ENCODE measurements at regions not wholly inside any gene's neighbourhood (a gene's known extent, or its start where the extent isn't known, plus 50 kb on each side); places are given as distances from the start of the nearest gene placed in this dataset.
A peak's percentile ranks its signal among the peaks of the same experiment; 100 is the strongest.

GRCh38 chr5:124516567-124516966 lies 229.9 kb downstream of the ZNF608 start:
- no peak for TF ChIP-seq CTCF (IDR thresholded peaks at IDR 0.05; ENCODE audit: unreplicated experiment in 3 of 3)
- H3K4me3 Mint-ChIP-seq: no peak overlapping the region
- no peaks in the 10 kb centered on the region for H3K36me3 Mint-ChIP-seq (ENCODE audit: low read depth)
- H3K27ac Mint-ChIP-seq: peak overlapping the region in 1 of 3 experiments; percentile 48
- H3K4me1 Mint-ChIP-seq: peaks cover 47% of the 10 kb centered on the region
- no peaks in the 10 kb centered on the region for H3K27me3 Mint-ChIP-seq (ENCODE audit: low read depth)
- H3K9me3 Mint-ChIP-seq: no peaks in the 10 kb centered on the region

GRCh38 chr5:124515497-124516245 lies 230.8 kb downstream of the ZNF608 start:
- Mint-ChIP-seq H3K36me3 (ENCODE audit: low read depth) (no peaks in the 10 kb centered on the region), H3K4me1 (peaks cover 53% of the 10 kb centered on the region), H3K4me3 (no peak overlapping the region), H3K9me3 (no peaks in the 10 kb centered on the region), H3K27ac (peak overlapping the region in 1 of 3 experiments; percentile 63), H3K27me3 (ENCODE audit: low read depth) (no peaks in the 10 kb centered on the region)
- TF ChIP-seq CTCF (IDR thresholded peaks at IDR 0.05; ENCODE audit: unreplicated experiment in 3 of 3): no peak

- no peak for TF ChIP-seq CTCF (IDR thresholded peaks at IDR 0.05; ENCODE audit: unreplicated experiment in 3 of 3)
- H3K27ac Mint-ChIP-seq: peak overlapping the region in 1 of 3 experiments; percentile 63
- no peaks in the 10 kb centered on the region for H3K36me3 Mint-ChIP-seq (ENCODE audit: low read depth)
- H3K4me1 Mint-ChIP-seq: peaks cover 53% of the 10 kb centered on the region
- no peaks in the 10 kb centered on the region for H3K9me3 Mint-ChIP-seq
- H3K27me3 Mint-ChIP-seq (ENCODE audit: low read depth): no peaks in the 10 kb centered on the region
- H3K4me3 Mint-ChIP-seq: no peak overlapping the region
These were observed 231.5 kb downstream of the ZNF608 start for GRCh38 chr5:124514956-124515355.

GRCh38 chr5:124512952-124513632 lies 233.3 kb downstream of the ZNF608 start:
- Mint-ChIP-seq H3K36me3 (ENCODE audit: low read depth) (no peaks in the 10 kb centered on the region), H3K27ac (peak overlapping the region in 1 of 3 experiments; percentile 25), H3K9me3 (no peaks in the 10 kb centered on the region), H3K27me3 (ENCODE audit: low read depth) (no peaks in the 10 kb centered on the region), H3K4me3 (no peak overlapping the region), H3K4me1 (peaks cover 51% of the 10 kb centered on the region)
- no peak for TF ChIP-seq CTCF (IDR thresholded peaks at IDR 0.05; ENCODE audit: unreplicated experiment in 3 of 3)

- H3K9me3 Mint-ChIP-seq: no peaks in the 10 kb centered on the region
- H3K4me3 Mint-ChIP-seq: no peak overlapping the region
- H3K4me1 Mint-ChIP-seq: peaks cover 54% of the 10 kb centered on the region
- no peaks in the 10 kb centered on the region for H3K36me3 Mint-ChIP-seq (ENCODE audit: low read depth)
- TF ChIP-seq CTCF (IDR thresholded peaks at IDR 0.05; ENCODE audit: unreplicated experiment in 3 of 3): no peak
- H3K27me3 Mint-ChIP-seq (ENCODE audit: low read depth): no peaks in the 10 kb centered on the region
- H3K27ac Mint-ChIP-seq: peak overlapping the region in 1 of 3 experiments; percentile 25
These were observed 234.2 kb downstream of the ZNF608 start for GRCh38 chr5:124512236-124512635.

Data from nephron (organoid).